Heart right ventricle (tissue), 16 donors: ENCODE measurements at regions not wholly inside any gene's neighbourhood (a gene's known extent, or its start where the extent isn't known, plus 50 kb on each side); places are given as distances from the start of the nearest gene placed in this dataset.

ENCODE experiments used
- ATAC-seq, 8 donors: fragments of 200-7000 bp; cut with Tn5 transposase; one replicate each; pipeline ENCODE4 v1.9.1; 2020; ENCODE audit warnings: mild to moderate bottlenecking in 8 of 8, moderate library complexity in 8 of 8, moderate number of reproducible peaks in 1 of 8
- DNase-seq, 2 donors: peaks; one replicate each; pipeline ENCODE4 v3.0.0-alpha.2; 2020
- H3K27ac ChIP-seq, 10 donors: fragments of 200-600 bp; sonication (generic) in 2 of 10; one replicate each; pipeline versions ENCODE4 v1.5.0 to v1.8.0; 2020 to 2022; ENCODE audit warnings: mild to moderate bottlenecking in 3 of 10
- H3K27me3 ChIP-seq, 7 donors: fragments of 200-600 bp; one replicate each; pipeline ENCODE4 v1.8.0; 2021 to 2022; ENCODE audit warnings: mild to moderate bottlenecking in 2 of 7
- H3K36me3 ChIP-seq, 9 donors: fragments of 200-600 bp; sonication (generic) in 1 of 9; one replicate each; pipeline versions ENCODE4 v1.5.0 to v1.8.0; 2020 to 2022; ENCODE audit warnings: mild to moderate bottlenecking in 2 of 9
- H3K4me1 ChIP-seq, 9 donors: fragments of 200-600 bp; sonication (generic) in 1 of 9; one replicate each; pipeline versions ENCODE4 v1.5.0 to v1.8.0; 2020 to 2022; ENCODE audit warnings: mild to moderate bottlenecking in 4 of 9
- H3K4me3 ChIP-seq, 10 donors: fragments of 200-600 bp; sonication (generic) in 2 of 10; one replicate each; pipeline versions ENCODE4 v1.5.0 to v1.8.0; 2020 to 2022; ENCODE audit warnings: mild to moderate bottlenecking in 7 of 10, moderate library complexity in 2 of 10
- H3K9me3 ChIP-seq, 11 donors: fragments of 200-600 bp in 10 of 11; sonication (generic) in 2 of 11; one replicate each; pipeline versions ENCODE4 v1.5.0 to v1.8.0; 2013 to 2022; ENCODE audit warnings: mild to moderate bottlenecking in 2 of 11, control low read depth in 1 of 11, moderate library complexity in 1 of 11
- CTCF ChIP-seq, 9 donors: fragments of 200-600 bp; sonication (generic) in 2 of 9; IDR thresholded peaks; one replicate each; pipeline versions ENCODE4 v1.5.0 to v1.8.0; 2021 to 2022; ENCODE audit warnings: antibody characterized with exemption in 9 of 9, mild to moderate bottlenecking in 5 of 9, moderate library complexity in 1 of 9
- WGBS, 2 donors: extraction: QIAGEN DNeasy Blood & Tissue Kit; methylation state at CpG; one replicate each; pipeline ENCODE4 v1.1.7; 2013; ENCODE audit warnings: inconsistent platforms in 1 of 2; 5-methylcytosine and 5-hydroxymethylcytosine counted together
- intact Hi-C, 10 donors: fragments of 100-400 bp; cut with DNase I; formaldehyde crosslinking; loops; one replicate each; pipeline versions ENCODE4 v1.11.1 to v1.14.2; 2022
- donor health status: Arrhythmogenic right ventricular cardiomyopathy.
- donor health status: ischemic (EF 13 %, LVEDD 7.1; RV severe dilation, severe dysfunction).
- donor health status: healthy with polysubstance abuse.
- donor health status: DM: no; HTN: yes; CAD: no.
- donor health status: DM: no; HTN: no; CAD: no.
- donor health status: ischemic (EF 25% LVEDD 6.9; RV normal size, moderate dysfunction).
- donor health status: ischemic (EF 25% LVEDD 5.7; RV mildly dilated, moderate dysfunction).
- donor health status: healthy.
- donor health status: DM: yes; HTN: yes; CAD: no.
- donor health status: Ischemic cardiomyopathy.
- donor health status: ischemic (EF 35%, LVEDD 5.7; RV mildly dilated, moderate dysfunction).
- donor health status: nonischemic (EF 11% LVEDD 7.7; RV severe dilation, severe dysfunction).
- donor health status: DM: yes; HTN: yes; CAD: no.
- donor health status: PGD.
- donor health status: ischemic (EF 29% LVEDD 5.4; RV normal size, mild dysfunction).
- donor health status: nonischemic (EF 23%, LVEDD 6.1; RV moderate dilation, normal function).

GRCh38 chr14:66000766-66001165, 485.4 kb upstream of the CCDC196 start:
- DNase-seq (no peak), ATAC-seq (no peak)
- H3K27ac ChIP-seq, result no peak overlapping the region
- no peaks in the 10 kb centered on the region for H3K36me3 ChIP-seq
- no peaks in the 10 kb centered on the region for H3K4me1 ChIP-seq
- 68 to 75% methylated on average over 1 of the region's 1 CpG for WGBS, 2 donors
- no peak overlapping the region for H3K4me3 ChIP-seq
- no peak for TF ChIP-seq CTCF (IDR thresholded peaks at IDR 0.05)
- peaks cover 0 to 24% (median 11%) of the 10 kb centered on the region in 11 donors for H3K9me3 ChIP-seq
- H3K27me3 ChIP-seq, result peaks cover 0 to 10% (median 0%) of the 10 kb centered on the region in 7 donors
- intact Hi-C loops, result no loop called here

GRCh38 chr14:66001356-66001755, 484.8 kb upstream of the CCDC196 start:
- intact Hi-C loops, result no loop called here
- TF ChIP-seq CTCF (IDR thresholded peaks at IDR 0.05), result no peak
- ATAC-seq, result no peak
- Histone ChIP-seq H3K36me3 (no peaks in the 10 kb centered on the region), H3K27me3 (peaks cover 0 to 10% (median 0%) of the 10 kb centered on the region in 7 donors), H3K27ac (no peak overlapping the region), H3K4me1 (no peaks in the 10 kb centered on the region), H3K9me3 (peaks cover 0 to 24% (median 11%) of the 10 kb centered on the region in 11 donors), H3K4me3 (no peak overlapping the region)
- no peak for DNase-seq
- 72 to 78% methylated on average over 2 of the region's 2 CpGs for WGBS, 2 donors

GRCh38 chr14:66003082-66003730, 483.0 kb upstream of the CCDC196 start:
- no peak for TF ChIP-seq CTCF (IDR thresholded peaks at IDR 0.05)
- Histone ChIP-seq H3K4me3 (no peak overlapping the region), H3K27me3 (peaks cover 0 to 10% (median 0%) of the 10 kb centered on the region in 7 donors), H3K4me1 (no peaks in the 10 kb centered on the region), H3K36me3 (no peaks in the 10 kb centered on the region), H3K9me3 (peaks cover 0 to 24% (median 11%) of the 10 kb centered on the region in 11 donors), H3K27ac (no peak overlapping the region)
- WGBS, 2 donors, result 66 to 71% methylated on average over 10 of the region's 10 CpGs
- ATAC-seq (no peak), DNase-seq (no peak)
- intact Hi-C loops, result no loop called here

GRCh38 chr14:66005900-66006434, 480.2 kb upstream of the CCDC196 start:
- ATAC-seq (no peak), DNase-seq (no peak)
- no peak overlapping the region for H3K4me3 ChIP-seq
- intact Hi-C loops, result no loop called here
- TF ChIP-seq CTCF (IDR thresholded peaks at IDR 0.05), result no peak
- H3K27ac ChIP-seq, result no peak overlapping the region
- H3K4me1 ChIP-seq, result no peaks in the 10 kb centered on the region
- peaks cover 0 to 5% (median 0%) of the 10 kb centered on the region in 11 donors for H3K9me3 ChIP-seq
- WGBS, 2 donors, result 16 to 20% methylated on average over 2 of the region's 2 CpGs
- H3K27me3 ChIP-seq, result peaks cover 0 to 10% (median 0%) of the 10 kb centered on the region in 7 donors
- no peaks in the 10 kb centered on the region for H3K36me3 ChIP-seq
